NCI-H146 (cell line): ENCODE measurements at regions not wholly inside any gene's neighbourhood (a gene's known extent, or its start where the extent isn't known, plus 50 kb on each side); places are given as distances from the start of the nearest gene placed in this dataset.

Source experiments
- DNase-seq: peaks from one replicate; lab custom pipeline; 2025; lab: John Stamatoyannopoulos, UW

GRCh38 chrX:78493180-78493579, 165.8 kb upstream of the CYSLTR1 start:
- no peak for DNase-seq

- no peak for DNase-seq
Observed at GRCh38 chrX:78476701-78477100, 149.3 kb upstream of the CYSLTR1 start.

GRCh38 chrX:78456909-78457308, 129.5 kb upstream of the CYSLTR1 start:
- DNase-seq = no peak

DNA sequence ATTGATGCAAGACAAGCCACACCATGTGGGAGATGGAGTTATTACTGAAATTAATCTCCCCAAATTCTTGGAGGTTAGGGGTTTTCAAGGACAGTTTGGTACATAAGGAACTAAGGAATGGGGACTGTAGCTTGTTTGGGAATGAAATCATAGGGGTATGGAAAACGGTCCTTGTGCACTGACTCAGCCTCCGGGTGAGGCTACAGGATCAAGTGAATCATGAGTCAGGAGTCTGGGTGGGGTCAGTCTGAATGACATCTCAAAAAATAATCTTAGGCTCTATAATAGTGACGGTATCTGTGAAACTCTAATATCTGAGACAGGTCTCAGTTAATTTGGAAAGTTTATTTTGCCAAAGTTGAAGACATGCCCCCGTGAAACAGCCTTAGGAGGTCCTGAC, 128.5 kb upstream of the CYSLTR1 start:
- no peak for DNase-seq

DNA sequence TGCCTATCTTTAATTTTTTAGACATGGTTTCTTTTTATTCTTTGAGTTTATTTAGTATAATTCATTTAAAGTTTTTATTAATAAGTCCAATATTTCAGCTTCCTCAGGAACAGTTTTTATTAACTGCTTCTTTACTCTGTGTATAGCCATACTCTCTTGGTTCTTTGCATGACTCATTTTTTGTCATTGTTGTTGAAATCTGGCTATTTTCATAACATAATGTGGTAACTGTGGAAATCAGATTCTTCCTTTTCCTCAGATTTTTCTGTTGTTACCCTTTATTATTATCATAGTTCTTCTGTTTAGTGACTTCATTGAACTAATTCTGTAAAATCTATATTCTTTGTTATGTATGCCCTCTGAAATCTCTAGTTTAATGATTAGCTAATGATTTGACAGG, 124.9 kb upstream of the CYSLTR1 start:
- DNase-seq = no peak

- no peak for DNase-seq
Observed at GRCh38 chrX:78437621-78438020, 110.2 kb upstream of the CYSLTR1 start.

DNA sequence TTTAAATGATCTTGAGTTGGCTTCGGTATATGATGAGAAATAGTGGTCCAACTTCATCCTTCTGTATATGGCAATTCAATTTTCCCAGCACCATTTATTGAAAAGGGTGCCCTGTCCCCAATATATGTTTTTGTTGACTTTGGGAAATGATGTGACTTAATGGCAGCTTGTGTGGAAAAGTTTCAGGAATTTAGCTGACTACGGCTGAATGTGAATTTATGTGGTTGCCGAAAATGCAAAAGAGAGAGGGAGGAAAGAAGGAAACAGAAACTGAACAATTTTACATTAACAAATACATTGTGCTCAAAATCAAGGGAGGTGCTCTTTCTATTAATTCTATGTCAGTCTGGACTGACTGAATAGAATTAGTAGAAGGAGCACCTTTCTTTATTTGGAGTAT, 101.8 kb upstream of the CYSLTR1 start:
- no peak for DNase-seq

DNA sequence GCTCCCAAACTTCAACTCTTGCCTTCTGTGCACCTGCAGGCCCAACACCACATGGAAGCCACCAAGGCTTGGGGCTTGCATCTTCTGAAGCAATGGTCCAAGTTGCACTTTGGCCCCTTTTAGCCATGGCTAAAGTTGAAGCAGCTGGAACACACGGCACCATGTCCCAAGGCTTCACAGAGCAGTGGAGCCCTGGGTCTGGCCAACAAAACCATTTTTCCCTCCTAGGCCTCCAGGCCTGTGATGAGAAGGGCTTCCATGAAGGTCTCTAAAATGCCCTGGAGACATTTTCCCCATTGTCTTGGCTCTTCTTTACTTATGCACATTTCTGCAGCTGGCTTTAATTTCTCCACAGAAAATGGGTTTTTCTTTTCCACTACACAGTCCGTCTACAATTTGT, 61.3 kb upstream of the CYSLTR1 start:
- no peak for DNase-seq

DNA sequence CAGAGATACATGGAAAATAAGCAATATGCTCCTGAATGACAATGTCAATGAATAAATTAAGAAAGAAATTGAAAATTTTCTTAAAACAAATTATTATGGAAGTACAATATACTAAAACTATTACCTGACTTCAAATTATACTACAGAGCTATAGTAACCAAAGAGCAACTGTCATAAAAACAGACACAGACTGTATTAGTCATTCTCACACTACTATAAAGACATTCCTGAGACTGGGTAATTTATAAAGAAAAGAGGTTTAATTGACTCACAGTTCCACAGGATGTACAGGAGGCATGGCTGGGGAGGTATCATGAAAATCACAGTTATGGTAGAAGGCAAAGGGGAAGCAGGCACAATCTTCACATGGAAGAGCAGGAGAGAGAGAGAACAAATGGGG, 60.0 kb upstream of the CYSLTR1 start:
- DNase-seq = no peak

GRCh38 chrX:78384486-78384885, 57.1 kb upstream of the CYSLTR1 start:
- DNase-seq = no peak

DNA sequence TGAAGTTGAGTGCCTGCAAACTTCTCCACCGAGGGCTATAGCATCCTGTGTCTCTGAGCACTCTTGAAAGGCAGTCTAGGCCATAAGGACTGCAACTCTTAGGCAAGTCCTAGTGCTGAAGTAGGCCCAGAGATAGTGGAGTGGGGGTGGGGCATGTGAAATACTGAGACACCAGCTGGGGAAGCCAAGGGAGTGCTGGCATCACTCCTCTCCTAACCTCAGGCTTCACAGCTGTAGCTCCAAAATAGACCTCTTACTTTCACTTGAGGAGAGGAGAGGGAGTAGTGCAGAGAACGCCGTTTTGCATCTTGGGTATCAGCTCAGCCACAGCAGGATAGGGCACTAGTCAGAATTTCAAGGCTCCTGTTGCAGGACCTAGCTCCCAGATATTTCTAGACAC, 56.2 kb upstream of the CYSLTR1 start:
- no peak for DNase-seq

DNA sequence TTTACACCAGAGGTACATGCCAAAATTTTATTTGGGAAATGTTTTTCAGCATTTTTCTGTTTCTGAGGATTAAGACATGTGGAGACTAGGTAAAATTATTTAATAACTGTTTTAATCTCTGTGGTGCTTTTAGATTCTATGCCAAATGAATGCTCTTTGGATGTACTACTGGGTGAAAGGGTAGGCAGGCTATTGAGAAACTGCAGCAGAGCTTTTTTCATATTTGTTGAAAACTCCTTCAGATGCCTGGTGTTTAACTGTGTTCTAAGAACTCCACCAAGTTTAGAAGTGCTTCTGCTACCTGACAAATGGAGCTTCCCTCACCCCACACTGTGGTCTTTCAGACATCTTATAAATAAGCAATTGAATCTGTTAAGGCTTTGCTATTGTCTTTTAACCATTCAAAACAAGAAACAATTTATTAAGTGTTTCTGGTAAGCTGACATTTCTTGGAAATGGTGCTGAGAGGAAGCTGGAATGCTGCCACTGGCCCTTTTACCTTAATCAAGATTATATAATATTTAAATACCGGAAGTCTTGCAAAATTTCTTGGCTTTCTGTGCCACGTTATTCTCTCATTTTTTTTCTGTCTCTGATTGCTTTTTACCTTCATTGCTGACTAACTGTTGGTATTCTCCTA, 51.2 kb upstream of the CYSLTR1 start:
- no peak for DNase-seq
